GM12878 (cell line): ENCODE measurements at regions not wholly inside any gene's neighbourhood (a gene's known extent, or its start where the extent isn't known, plus 50 kb on each side); places are given as distances from the start of the nearest gene placed in this dataset.

Experiments
- CTCF ChIP-seq, 3 experiments: IDR thresholded peaks in 2 of 3; conservative IDR thresholded peaks in 1 of 3; 2 replicates each; pipeline ENCODE4 v1.5.1; 2011; ENCODE audit warnings: low read depth in 3 of 3, low read length in 3 of 3, mild to moderate bottlenecking in 3 of 3, control low read depth in 2 of 3, moderate library complexity in 2 of 3, inconsistent platforms in 1 of 3, mixed read lengths in 1 of 3; ENCODE audit not compliant: control insufficient read depth in 2 of 3, insufficient read depth in 1 of 3; ENCODE audit errors: extremely low read depth in 1 of 3
- POLR2A ChIP-seq: IDR thresholded peaks from 2 replicates; pipeline ENCODE4 v1.6.1; 2011; ENCODE audit warnings: low read depth, mild to moderate bottlenecking, low read length
- POLR2AphosphoS5 ChIP-seq: IDR thresholded peaks from 2 replicates; pipeline ENCODE4 v1.6.1; 2011; ENCODE audit warnings: mild to moderate bottlenecking, low read length, inconsistent platforms
- SMC3 ChIP-seq: IDR thresholded peaks from 2 replicates; pipeline ENCODE4 v1.6.1; 2011; ENCODE audit warnings: low read length, improper control_type of control experiment, borderline replicate concordance
- SP1 ChIP-seq: IDR thresholded peaks from one replicate; pipeline ENCODE4 v1.6.1; 2011; ENCODE audit warnings: low read depth, low read length
- SRF ChIP-seq, 2 experiments: IDR thresholded peaks; 2 replicates each; pipeline ENCODE4 v1.6.1; 2011; ENCODE audit warnings: low read depth in 2 of 2, low read length in 2 of 2, mild to moderate bottlenecking in 1 of 2, moderate library complexity in 1 of 2
- ZNF24 ChIP-seq: fragments of 450-650 bp; IDR thresholded peaks from 2 replicates; pipeline ENCODE4 v1.6.1; 2017; ENCODE audit warnings: antibody characterized with exemption, mild to moderate bottlenecking

GRCh38 chr2:176764921-176765320, 447.7 kb upstream of the HNRNPA3 start:
- no peak for TF ChIP-seq SMC3
- TF ChIP-seq CTCF (IDR thresholded peaks at IDR 0.05 in 2 of 3, conservative IDR thresholded peaks at IDR 0.05 in 1 of 3; ENCODE audit: control insufficient read depth in 2 of 3, extremely low read depth in 1 of 3, insufficient read depth in 1 of 3, low read depth in 3 of 3, low read length in 3 of 3): no peak
- TF ChIP-seq SRF (IDR thresholded peaks at IDR 0.05; ENCODE audit: low read depth in 2 of 2, low read length in 2 of 2): no peak
- TF ChIP-seq POLR2AphosphoS5: no peak
- TF ChIP-seq SP1: no peak
- no peak for TF ChIP-seq ZNF24
- no peak for TF ChIP-seq POLR2A
